GM18951 (cell line): ENCODE measurements at regions not wholly inside any gene's neighbourhood (a gene's known extent, or its start where the extent isn't known, plus 50 kb on each side); places are given as distances from the start of the nearest gene placed in this dataset.

Experiments used
- POLR2A ChIP-seq: IDR thresholded peaks from 4 replicates; pipeline ENCODE4 v1.6.1; 2011; ENCODE audit warnings: mild to moderate bottlenecking; ENCODE audit not compliant: insufficient read length, insufficient read depth; ENCODE audit errors: extremely low read depth
- in situ Hi-C: fragments of 300-500 bp; cut with MboI; formaldehyde crosslinking; loops from one replicate; pipeline ENCODE4 v1.12.0; 2022; ENCODE audit warnings: low sequenced_read_pairs, mixed read lengths, inconsistent platforms; ENCODE audit not compliant: unreplicated experiment

GRCh38 chr6:87897663-87898062 is 150.0 kb upstream of the SPACA1 start:
- TF ChIP-seq POLR2A, result no peak

GRCh38 chr6:87897013-87897412 is 150.6 kb upstream of the SPACA1 start:
- no peak for TF ChIP-seq POLR2A
- in situ Hi-C loops, result no loop called here

More at GRCh38 chr6:87897663-87898062, 150.0 kb upstream of the SPACA1 start:
- in situ Hi-C loops, result no loop called here

- no peak for TF ChIP-seq POLR2A
- in situ Hi-C loops, result no loop called here
Observed at GRCh38 chr6:87887266-87887665, 160.4 kb upstream of the SPACA1 start.

GRCh38 chr6:87884203-87884602 is 163.4 kb upstream of the SPACA1 start:
- no peak for TF ChIP-seq POLR2A
- in situ Hi-C loops, result no loop called here

- no peak for TF ChIP-seq POLR2A
- in situ Hi-C loops, result no loop called here
Observed at GRCh38 chr6:87881342-87881895, 166.2 kb upstream of the SPACA1 start.

- TF ChIP-seq POLR2A, result no peak
- in situ Hi-C loops, result no loop called here
Observed at GRCh38 chr6:87879132-87879861, 168.3 kb upstream of the SPACA1 start.

- TF ChIP-seq POLR2A, result no peak
- in situ Hi-C loops, result no loop called here
Observed at GRCh38 chr6:87875781-87876180, 171.9 kb upstream of the SPACA1 start.

GRCh38 chr6:87873556-87873955 is 171.5 kb upstream of the AKIRIN2 start:
- in situ Hi-C loops, result no loop called here
- TF ChIP-seq POLR2A, result no peak

GRCh38 chr6:87870556-87870955 is 168.5 kb upstream of the AKIRIN2 start:
- in situ Hi-C loops, result no loop called here
- TF ChIP-seq POLR2A, result no peak

- in situ Hi-C loops, result no loop called here
- no peak for TF ChIP-seq POLR2A
Observed at GRCh38 chr6:87869064-87869905, 167.3 kb upstream of the AKIRIN2 start.

GRCh38 chr6:87860902-87861301 is 158.9 kb upstream of the AKIRIN2 start:
- TF ChIP-seq POLR2A, result no peak
- in situ Hi-C loops, result no loop called here

GRCh38 chr6:87858440-87858839 is 156.4 kb upstream of the AKIRIN2 start:
- in situ Hi-C loops, result no loop called here

GRCh38 chr6:87851674-87852299 is 149.8 kb upstream of the AKIRIN2 start:
- no peak for TF ChIP-seq POLR2A
- in situ Hi-C loops, result no loop called here

More at GRCh38 chr6:87858440-87858839, 156.4 kb upstream of the AKIRIN2 start:
- no peak for TF ChIP-seq POLR2A
